AG09309 (cell line): ENCODE measurements at regions not wholly inside any gene's neighbourhood (a gene's known extent, or its start where the extent isn't known, plus 50 kb on each side); places are given as distances from the start of the nearest gene placed in this dataset.

ENCODE experiments used
- DNase-seq: peaks from one replicate; pipeline ENCODE4 v3.0.0-alpha.2; 2010; ENCODE audit warnings: low read depth
- H3K4me3 ChIP-seq: 2 replicates; pipeline ENCODE4 v1.5.1; 2011; ENCODE audit warnings: mild to moderate bottlenecking, low read depth, low read length, moderate library complexity; ENCODE audit not compliant: control insufficient read depth
- TF ChIP-seq, protein P1 (sequence below): IDR thresholded peaks from 2 replicates; pipeline ENCODE4 v1.5.1; 2011; ENCODE audit warnings: mild to moderate bottlenecking, low read depth, low read length, inconsistent platforms; ENCODE audit not compliant: insufficient read depth, control insufficient read depth; ENCODE audit errors: missing control alignments

DNA sequence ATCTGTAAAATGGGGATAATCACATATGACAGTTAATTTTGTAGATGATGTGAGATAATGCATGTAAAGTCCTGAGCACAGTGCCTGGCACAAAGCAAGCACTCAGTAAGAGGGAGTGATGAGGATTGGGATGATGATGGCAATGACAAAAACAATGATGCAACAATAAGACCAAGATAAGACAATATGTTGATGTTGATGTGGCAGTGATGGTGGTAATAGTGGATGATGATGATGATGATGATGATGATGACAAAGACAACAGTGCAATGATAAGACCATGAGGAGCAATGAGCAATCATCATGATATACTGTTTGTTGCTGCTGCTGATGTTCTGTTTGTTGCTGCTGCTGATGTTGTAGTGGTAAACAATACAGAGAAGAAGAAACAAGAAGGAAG lies 344.1 kb downstream of the NPIPA8 start:
- no peak for DNase-seq
- TF ChIP-seq, protein P1, sequence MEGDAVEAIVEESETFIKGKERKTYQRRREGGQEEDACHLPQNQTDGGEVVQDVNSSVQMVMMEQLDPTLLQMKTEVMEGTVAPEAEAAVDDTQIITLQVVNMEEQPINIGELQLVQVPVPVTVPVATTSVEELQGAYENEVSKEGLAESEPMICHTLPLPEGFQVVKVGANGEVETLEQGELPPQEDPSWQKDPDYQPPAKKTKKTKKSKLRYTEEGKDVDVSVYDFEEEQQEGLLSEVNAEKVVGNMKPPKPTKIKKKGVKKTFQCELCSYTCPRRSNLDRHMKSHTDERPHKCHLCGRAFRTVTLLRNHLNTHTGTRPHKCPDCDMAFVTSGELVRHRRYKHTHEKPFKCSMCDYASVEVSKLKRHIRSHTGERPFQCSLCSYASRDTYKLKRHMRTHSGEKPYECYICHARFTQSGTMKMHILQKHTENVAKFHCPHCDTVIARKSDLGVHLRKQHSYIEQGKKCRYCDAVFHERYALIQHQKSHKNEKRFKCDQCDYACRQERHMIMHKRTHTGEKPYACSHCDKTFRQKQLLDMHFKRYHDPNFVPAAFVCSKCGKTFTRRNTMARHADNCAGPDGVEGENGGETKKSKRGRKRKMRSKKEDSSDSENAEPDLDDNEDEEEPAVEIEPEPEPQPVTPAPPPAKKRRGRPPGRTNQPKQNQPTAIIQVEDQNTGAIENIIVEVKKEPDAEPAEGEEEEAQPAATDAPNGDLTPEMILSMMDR: no peak
- H3K4me3 ChIP-seq: no peak overlapping the region

DNA sequence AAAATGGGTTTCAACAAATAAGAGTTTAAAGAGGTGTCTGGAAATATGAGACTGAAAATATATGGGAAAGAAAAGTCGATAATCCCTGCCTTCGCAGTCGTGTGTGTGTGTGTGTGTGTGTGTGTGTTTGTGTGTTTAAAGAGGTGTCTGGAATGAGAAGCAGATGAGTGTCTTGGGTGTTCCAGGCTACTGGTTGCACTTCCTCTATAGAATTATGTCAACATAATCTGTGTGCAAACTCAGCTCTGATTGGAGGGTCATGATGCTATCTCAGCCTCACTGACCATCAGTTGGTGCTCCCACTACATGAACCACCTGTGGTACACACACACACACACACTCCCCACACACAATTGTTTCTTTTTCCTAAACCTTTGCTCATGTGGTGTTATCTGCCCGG lies 347.3 kb downstream of the NPIPA8 start:
- DNase-seq: no peak
- no peak overlapping the region for H3K4me3 ChIP-seq
- TF ChIP-seq, protein P1: no peak

DNA sequence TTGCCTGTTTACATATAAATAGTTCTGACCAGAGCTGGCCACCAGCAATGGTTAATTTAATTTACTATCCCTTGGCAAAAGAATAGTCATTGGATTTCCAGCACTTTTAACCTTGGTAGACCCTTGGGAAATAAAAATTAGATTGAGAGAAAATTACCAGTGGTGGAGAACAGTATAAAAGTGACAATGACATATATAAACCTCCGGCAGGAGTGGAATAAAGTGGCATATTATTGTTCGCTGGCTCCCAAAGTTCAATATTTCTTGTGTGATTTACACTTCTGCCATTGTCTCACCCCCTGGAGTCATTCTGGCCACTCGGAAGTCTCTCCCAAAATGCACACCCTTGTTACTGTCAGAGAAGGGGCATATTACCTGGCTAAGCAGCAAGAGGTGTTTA lies 347.7 kb downstream of the NPIPA8 start:
- no peak for DNase-seq
- H3K4me3 ChIP-seq: no peak overlapping the region

DNA sequence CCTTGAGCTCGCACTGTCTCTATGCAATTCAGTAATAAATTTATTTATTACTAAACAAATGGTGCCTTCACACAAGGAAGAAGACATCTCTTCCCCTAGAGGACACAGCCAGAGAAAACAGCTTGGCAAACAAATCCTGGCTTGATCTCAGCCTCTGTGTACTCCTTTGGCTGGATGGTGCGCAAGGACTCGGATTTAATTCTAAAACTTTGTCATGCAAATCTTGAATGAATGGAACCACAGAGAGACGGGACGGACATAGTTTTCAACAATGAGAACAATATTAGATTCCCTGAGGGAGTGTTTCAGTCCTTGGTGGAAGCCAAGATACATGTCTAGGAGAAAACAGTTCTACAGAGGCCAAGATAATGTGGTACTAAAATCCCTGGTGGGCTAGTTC lies 349.5 kb downstream of the NPIPA8 start:
- TF ChIP-seq, protein P1: no peak
- no peak overlapping the region for H3K4me3 ChIP-seq

More for the DNA sequence above, 347.7 kb downstream of the NPIPA8 start:
- TF ChIP-seq, protein P1: no peak

DNA sequence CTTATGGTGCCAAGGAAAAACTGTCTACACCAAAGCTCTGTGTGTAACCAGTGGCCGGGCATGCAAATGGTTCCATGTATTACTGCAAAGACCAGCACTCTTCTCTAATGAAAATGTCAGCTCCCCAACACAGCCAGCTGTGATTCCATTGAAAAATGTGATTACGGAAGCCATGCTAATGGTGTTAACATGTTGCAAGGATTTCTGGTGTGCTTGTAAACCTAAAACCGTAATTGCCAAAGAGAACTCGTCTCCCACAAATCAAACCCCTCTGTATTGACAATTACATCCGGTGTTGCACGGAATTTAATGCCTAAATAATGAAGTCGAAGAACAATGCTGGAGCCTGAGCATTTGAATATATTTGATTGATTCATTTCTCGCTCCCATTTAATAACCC lies 351.7 kb downstream of the NPIPA8 start:
- H3K4me3 ChIP-seq: no peak overlapping the region
- DNase-seq: no peak
- TF ChIP-seq, protein P1: no peak

More for the DNA sequence above, 349.5 kb downstream of the NPIPA8 start:
- DNase-seq: no peak

DNA sequence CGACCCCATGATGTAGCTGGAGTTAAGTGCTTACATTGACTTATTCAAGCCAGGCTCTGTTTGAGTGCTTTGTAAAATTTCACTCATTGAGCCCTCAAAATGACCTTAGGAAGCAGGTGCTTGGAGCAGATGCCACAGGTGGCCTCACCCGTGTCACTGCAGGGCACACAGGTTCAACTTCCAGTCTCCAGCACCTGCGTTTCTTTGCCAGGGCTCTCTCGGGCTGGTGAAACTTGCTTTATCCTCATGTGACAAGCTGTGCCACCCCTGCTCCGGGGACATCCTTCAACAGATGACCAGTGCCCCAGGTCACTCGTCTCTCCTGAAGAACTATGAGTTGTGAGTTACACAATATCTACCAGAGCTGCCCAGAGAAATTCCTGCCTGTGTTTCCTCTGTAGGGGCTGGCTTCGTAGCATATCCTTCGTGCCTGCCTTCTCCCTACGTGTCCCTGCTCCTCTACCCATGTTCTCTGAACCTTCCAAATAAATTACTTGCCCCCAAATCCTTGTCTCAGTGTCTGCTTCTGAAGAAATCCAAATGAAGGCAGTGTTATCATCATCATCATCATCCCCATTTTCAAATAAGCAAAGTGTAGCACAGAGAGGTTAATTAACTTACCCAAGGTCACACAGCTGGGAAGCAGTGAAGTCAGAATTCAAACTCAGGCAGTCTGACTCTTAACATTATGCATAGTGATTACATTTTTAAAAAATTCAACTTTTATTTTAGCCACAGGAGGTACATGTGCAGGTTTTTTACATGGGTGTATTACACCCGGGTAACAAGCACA lies 352.5 kb downstream of the NPIPA8 start:
- H3K4me3 ChIP-seq: no peak overlapping the region
- no peak for DNase-seq
- TF ChIP-seq, protein P1: no peak
